CD14-positive monocyte (primary cell): ENCODE measurements at regions not wholly inside any gene's neighbourhood (a gene's known extent, or its start where the extent isn't known, plus 50 kb on each side); places are given as distances from the start of the nearest gene placed in this dataset.

ENCODE experiments used
- DNase-seq, 3 donors: peaks; one replicate each; pipeline ENCODE4 v3.0.0-alpha.2; 2011 to 2022
- H2AFZ ChIP-seq: 2 replicates; pipeline ENCODE4 v1.6.0; 2012; ENCODE audit warnings: mild to moderate bottlenecking, low read depth, low read length, inconsistent platforms; ENCODE audit not compliant: insufficient read depth, poor library complexity, severe bottlenecking
- H3K27ac ChIP-seq, 2 donors: 1 replicate in 1 of 2; 2 replicates in 1 of 2; pipeline ENCODE4 v1.5.1; 2012 to 2013; ENCODE audit warnings: low read length in 2 of 2, control low read depth in 1 of 2, inconsistent platforms in 1 of 2, low read depth in 1 of 2, mild to moderate bottlenecking in 1 of 2
- H3K27me3 ChIP-seq, 2 donors: one replicate each; pipeline versions ENCODE4 v1.6.0 to v1.6.1; 2011 to 2013; ENCODE audit warnings: low read length in 2 of 2; ENCODE audit not compliant: control insufficient read depth in 2 of 2, insufficient read depth in 2 of 2
- H3K36me3 ChIP-seq, 2 donors: replicated peaks in 1 of 2; 1 replicate in 1 of 2; 2 replicates in 1 of 2; pipeline versions ENCODE4 v1.5.1 to v1.6.1; 2012 to 2013; ENCODE audit warnings: low read length in 2 of 2, control low read depth in 1 of 2, inconsistent platforms in 1 of 2, mild to moderate bottlenecking in 1 of 2; ENCODE audit not compliant: insufficient read depth in 2 of 2, control insufficient read depth in 1 of 2
- H3K4me1 ChIP-seq, 2 donors: 1 replicate in 1 of 2; 2 replicates in 1 of 2; pipeline versions ENCODE4 v1.5.1 to v1.6.1; 2012 to 2013; ENCODE audit warnings: low read length in 2 of 2, control low read depth in 1 of 2, inconsistent platforms in 1 of 2, mild to moderate bottlenecking in 1 of 2, moderate library complexity in 1 of 2; ENCODE audit not compliant: insufficient read depth in 2 of 2, control insufficient read depth in 1 of 2
- H3K4me2 ChIP-seq: replicated peaks from 2 replicates; pipeline ENCODE3; 2012; ENCODE audit warnings: low read length, moderate library complexity, mild to moderate bottlenecking; ENCODE audit not compliant: poor library complexity, severe bottlenecking; ENCODE audit errors: extremely low read depth
- H3K4me3 ChIP-seq, 3 experiments: fragments of 200-600 bp in 1 of 3; sonication (generic) in 1 of 3; replicated peaks in 1 of 3; 1 replicate in 2 of 3; 2 replicates in 1 of 3; pipeline ENCODE4 v1.5.1; 2011 to 2013; ENCODE audit warnings: low read length in 3 of 3, mild to moderate bottlenecking in 3 of 3, control low read depth in 2 of 3, low read depth in 2 of 3, inconsistent platforms in 1 of 3, moderate library complexity in 1 of 3
- H3K79me2 ChIP-seq: 2 replicates; pipeline ENCODE4 v1.6.0; 2012; ENCODE audit warnings: mild to moderate bottlenecking, control low read depth, inconsistent platforms, low read length, moderate library complexity; ENCODE audit not compliant: insufficient read depth
- H3K9ac ChIP-seq: 2 replicates; pipeline ENCODE4 v1.6.0; 2017; ENCODE audit warnings: low read length, mild to moderate bottlenecking; ENCODE audit not compliant: insufficient read depth, poor library complexity, severe bottlenecking
- H3K9me3 ChIP-seq, 2 donors: replicated peaks in 1 of 2; 1 replicate in 1 of 2; 2 replicates in 1 of 2; pipeline versions ENCODE4 v1.5.1 to v1.6.1; 2012 to 2013; ENCODE audit warnings: low read length in 2 of 2, control low read depth in 1 of 2; ENCODE audit not compliant: control insufficient read depth in 1 of 2, insufficient read depth in 1 of 2
- H4K20me1 ChIP-seq: 2 replicates; pipeline ENCODE4 v1.6.0; 2012; ENCODE audit warnings: mild to moderate bottlenecking, low read length, control low read depth, moderate library complexity; ENCODE audit not compliant: insufficient read depth
- H3K27ac Mint-ChIP-seq, 7 donors: one replicate each; pipeline ENCODE4 v1.8.0; 2020; ENCODE audit warnings: mild to moderate bottlenecking in 7 of 7, mixed read lengths in 7 of 7, moderate library complexity in 6 of 7, inconsistent platforms in 2 of 7
- H3K27me3 Mint-ChIP-seq, 3 donors: one replicate each; pipeline ENCODE4 v1.8.0; 2021 to 2022; ENCODE audit warnings: low read depth in 3 of 3, mild to moderate bottlenecking in 3 of 3, mixed read lengths in 3 of 3, moderate library complexity in 3 of 3, inconsistent platforms in 1 of 3
- H3K36me3 Mint-ChIP-seq, 2 donors: one replicate each; pipeline ENCODE4 v1.8.0; 2020; ENCODE audit warnings: mixed read lengths in 2 of 2, inconsistent platforms in 1 of 2, mild to moderate bottlenecking in 1 of 2
- H3K4me1 Mint-ChIP-seq: one replicate; pipeline ENCODE4 v1.8.0; 2020; ENCODE audit warnings: mild to moderate bottlenecking, mixed read lengths
- H3K4me3 Mint-ChIP-seq, 2 donors: one replicate each; pipeline ENCODE4 v1.8.0; 2020; ENCODE audit warnings: mild to moderate bottlenecking in 2 of 2, mixed read lengths in 2 of 2, moderate library complexity in 1 of 2
- H3K9me3 Mint-ChIP-seq, 7 donors: one replicate each; pipeline ENCODE4 v1.8.0; 2020 to 2022; ENCODE audit warnings: mixed read lengths in 7 of 7, mild to moderate bottlenecking in 6 of 7, moderate library complexity in 6 of 7, inconsistent platforms in 2 of 7
- WGBS: methylation state at CpG from one replicate; pipeline ENCODE4 v1.1.5; 2013; ENCODE audit warnings: missing lambda C conversion rate; ENCODE audit not compliant: insufficient coverage; 5-methylcytosine and 5-hydroxymethylcytosine counted together
- intact Hi-C, 2 donors: fragments of 100-400 bp; cut with micrococcal nuclease; formaldehyde crosslinking; loops; one replicate each; pipeline versions ENCODE4 v1.15.0 to v1.15.1; 2023
- TF ChIP-seq, protein P1 (sequence below): fragments of 200-600 bp; IDR thresholded peaks from one replicate; pipeline ENCODE4 v1.8.0; 2022; ENCODE audit warnings: antibody characterized with exemption, mild to moderate bottlenecking

DNA sequence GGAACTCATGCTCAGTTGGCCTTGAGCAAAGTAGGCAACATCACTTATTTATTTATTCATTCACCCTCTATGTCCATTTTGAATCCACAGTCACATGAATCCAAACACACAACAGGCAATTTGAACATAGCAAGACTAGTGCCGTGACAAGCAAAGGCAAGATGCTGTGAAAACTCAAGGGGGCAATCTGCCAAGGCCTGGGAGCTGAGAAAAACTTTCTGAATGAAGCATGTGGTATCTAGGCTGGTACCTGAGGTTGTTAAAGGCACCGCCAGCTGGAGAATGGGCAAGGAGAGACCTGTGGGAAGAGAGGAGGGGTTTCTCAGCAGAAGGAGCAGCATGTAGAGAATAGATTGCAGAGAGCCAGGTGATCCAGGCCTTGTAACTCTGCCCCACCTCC, 98.3 kb upstream of the ATP10B start:
- no peak overlapping the region for H3K4me3 Mint-ChIP-seq
- no peak overlapping the region for H3K27ac ChIP-seq
- TF ChIP-seq, protein P1, sequence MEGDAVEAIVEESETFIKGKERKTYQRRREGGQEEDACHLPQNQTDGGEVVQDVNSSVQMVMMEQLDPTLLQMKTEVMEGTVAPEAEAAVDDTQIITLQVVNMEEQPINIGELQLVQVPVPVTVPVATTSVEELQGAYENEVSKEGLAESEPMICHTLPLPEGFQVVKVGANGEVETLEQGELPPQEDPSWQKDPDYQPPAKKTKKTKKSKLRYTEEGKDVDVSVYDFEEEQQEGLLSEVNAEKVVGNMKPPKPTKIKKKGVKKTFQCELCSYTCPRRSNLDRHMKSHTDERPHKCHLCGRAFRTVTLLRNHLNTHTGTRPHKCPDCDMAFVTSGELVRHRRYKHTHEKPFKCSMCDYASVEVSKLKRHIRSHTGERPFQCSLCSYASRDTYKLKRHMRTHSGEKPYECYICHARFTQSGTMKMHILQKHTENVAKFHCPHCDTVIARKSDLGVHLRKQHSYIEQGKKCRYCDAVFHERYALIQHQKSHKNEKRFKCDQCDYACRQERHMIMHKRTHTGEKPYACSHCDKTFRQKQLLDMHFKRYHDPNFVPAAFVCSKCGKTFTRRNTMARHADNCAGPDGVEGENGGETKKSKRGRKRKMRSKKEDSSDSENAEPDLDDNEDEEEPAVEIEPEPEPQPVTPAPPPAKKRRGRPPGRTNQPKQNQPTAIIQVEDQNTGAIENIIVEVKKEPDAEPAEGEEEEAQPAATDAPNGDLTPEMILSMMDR: no peak
- no peak overlapping the region for H3K27ac Mint-ChIP-seq
- H2AFZ ChIP-seq: no peak overlapping the region
- H3K27me3 ChIP-seq: no peaks in the 10 kb centered on the region
- no peaks in the 10 kb centered on the region for H3K36me3 ChIP-seq
- no peak overlapping the region for H3K4me3 ChIP-seq
- DNase-seq: no peak
- no peaks in the 10 kb centered on the region for H3K4me1 ChIP-seq
- no peaks in the 10 kb centered on the region for H3K79me2 ChIP-seq
- intact Hi-C loops: no loop called here
- H3K36me3 Mint-ChIP-seq: no peaks in the 10 kb centered on the region
- H3K27me3 Mint-ChIP-seq: peaks cover 0 to 3% (median 3%) of the 10 kb centered on the region in 3 donors
- no peaks in the 10 kb centered on the region for H4K20me1 ChIP-seq
- H3K4me2 ChIP-seq: no peak overlapping the region
- peaks cover 0 to 12% (median 9%) of the 10 kb centered on the region in 7 donors for H3K9me3 Mint-ChIP-seq
- H3K4me1 Mint-ChIP-seq: no peaks in the 10 kb centered on the region
- H3K9me3 ChIP-seq: peaks cover 6 to 8% of the 10 kb centered on the region in 2 donors
- WGBS: 46% methylated on average over 2 of the region's 2 CpGs
- H3K9ac ChIP-seq: no peak overlapping the region

DNA sequence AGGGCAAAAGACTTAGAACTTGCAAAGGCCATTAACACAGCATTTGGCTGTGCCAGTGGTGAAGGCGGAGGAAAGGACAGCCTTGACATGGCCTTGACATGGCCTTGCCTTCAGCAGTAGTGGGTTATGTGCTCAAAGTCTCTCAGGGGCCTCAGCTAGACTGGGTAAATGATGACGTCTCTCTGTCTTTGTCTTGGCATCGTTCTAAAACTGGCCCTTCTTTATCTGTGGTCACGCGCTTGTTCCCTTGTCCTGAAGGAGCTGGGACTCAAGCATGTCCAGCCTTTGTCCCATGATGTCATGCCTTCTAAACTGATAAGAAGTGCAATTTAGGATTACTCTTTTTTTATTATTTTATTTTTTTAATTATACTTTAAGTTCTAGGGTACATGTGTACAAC, 88.7 kb upstream of the ATP10B start:
- Histone ChIP-seq H3K27ac (no peak overlapping the region), H3K27me3 (no peaks in the 10 kb centered on the region), H3K4me1 (peaks cover 4 to 5% of the 10 kb centered on the region in 2 donors), H3K4me2 (no peak overlapping the region), H3K9me3 (peaks cover 0 to 5% of the 10 kb centered on the region in 2 donors), H3K79me2 (no peaks in the 10 kb centered on the region), H3K4me3 (no peak overlapping the region), H3K36me3 (no peaks in the 10 kb centered on the region), H4K20me1 (no peaks in the 10 kb centered on the region), H2AFZ (no peak overlapping the region), H3K9ac (no peak overlapping the region)
- DNase-seq: no peak
- H3K36me3 Mint-ChIP-seq: no peaks in the 10 kb centered on the region
- H3K4me3 Mint-ChIP-seq: no peak overlapping the region
- H3K27ac Mint-ChIP-seq: no peak overlapping the region
- H3K4me1 Mint-ChIP-seq: peaks cover 7% of the 10 kb centered on the region
- peaks cover 3 to 23% (median 8%) of the 10 kb centered on the region in 7 donors for H3K9me3 Mint-ChIP-seq
- TF ChIP-seq, protein P1: no peak
- intact Hi-C loops: no loop called here
- 89% methylated on average over 5 of the region's 5 CpGs for WGBS
- H3K27me3 Mint-ChIP-seq: peaks cover 3% of the 10 kb centered on the region in 3 donors
